ENCODE measurements at regions not wholly inside any gene's neighbourhood (a gene's known extent, or its start where the extent isn't known, plus 50 kb on each side); places are given as distances from the start of the nearest gene placed in this dataset.

DNA sequence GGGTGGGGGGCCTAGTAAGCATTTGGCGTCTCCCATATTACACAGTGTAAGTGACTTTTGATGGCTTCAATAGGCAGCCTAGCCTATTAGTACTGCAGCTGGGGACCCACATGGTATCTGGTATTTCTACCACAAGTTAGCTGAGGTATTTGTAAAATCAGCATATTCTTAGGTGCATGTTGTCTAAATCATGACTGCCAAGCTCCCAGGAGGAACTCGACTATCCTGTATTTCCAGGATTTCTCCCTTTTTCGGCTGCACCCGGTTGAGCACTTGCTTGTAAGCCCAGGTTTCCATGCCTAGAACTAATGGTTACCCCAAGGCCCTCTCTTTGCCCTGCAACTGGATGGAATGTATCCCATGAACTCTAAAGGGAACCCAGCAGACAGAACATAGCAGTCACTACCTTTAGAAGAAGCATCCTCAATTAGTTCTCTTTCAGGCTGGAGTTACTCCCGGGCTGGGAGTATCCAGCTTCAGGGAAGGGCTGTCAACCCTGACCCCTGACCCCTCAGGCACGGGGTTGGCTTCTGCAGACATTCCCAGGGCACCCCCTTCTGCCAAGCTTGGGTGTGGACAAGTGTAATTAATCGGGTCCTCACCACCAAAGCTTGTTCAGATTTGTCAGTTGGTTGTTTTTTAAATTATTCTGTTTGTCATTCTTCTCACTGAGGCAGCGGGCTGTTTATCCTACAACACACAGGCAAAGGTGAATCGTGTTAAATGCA, 90.3 kb upstream of the PARD3 start:
- intact Hi-C loops (cut with micrococcal nuclease; ENCODE audit: unreplicated experiment) (no loop called here), in situ Hi-C loops (cut with HindIII; ENCODE audit: low pct_unique_long_range_greater_than_20kb, low sequenced_read_pairs) (no loop called here)
- Histone ChIP-seq H3K9me3 (ENCODE audit: control insufficient read depth, insufficient read depth, low read depth, low read length) (no peaks in the 10 kb centered on the region), H3K27ac (ENCODE audit: low read length) (no peak overlapping the region), H3K27me3 (ENCODE audit: control insufficient read depth, insufficient read depth, low read length) (no peaks in the 10 kb centered on the region), H3K4me1 (ENCODE audit: control insufficient read depth, insufficient read depth, low read length) (no peaks in the 10 kb centered on the region), H3K36me3 (ENCODE audit: control insufficient read depth, insufficient read depth, low read length) (no peaks in the 10 kb centered on the region), H3K4me3 (ENCODE audit: low read depth in 2 of 2, low read length in 2 of 2) (no peak overlapping the region)
- ATAC-seq: no peak
- BruUV-seq (replicated peaks): no TSS peak
- DNase-seq (ENCODE audit: low read depth, low spot score): no peak
- ChIA-PET POLR2A (no interaction called here), CTCF (no interaction called here)
- TF ChIP-seq TCF7L2 (IDR thresholded peaks at IDR 0.05; ENCODE audit: low read depth, low read length): no peak

DNA sequence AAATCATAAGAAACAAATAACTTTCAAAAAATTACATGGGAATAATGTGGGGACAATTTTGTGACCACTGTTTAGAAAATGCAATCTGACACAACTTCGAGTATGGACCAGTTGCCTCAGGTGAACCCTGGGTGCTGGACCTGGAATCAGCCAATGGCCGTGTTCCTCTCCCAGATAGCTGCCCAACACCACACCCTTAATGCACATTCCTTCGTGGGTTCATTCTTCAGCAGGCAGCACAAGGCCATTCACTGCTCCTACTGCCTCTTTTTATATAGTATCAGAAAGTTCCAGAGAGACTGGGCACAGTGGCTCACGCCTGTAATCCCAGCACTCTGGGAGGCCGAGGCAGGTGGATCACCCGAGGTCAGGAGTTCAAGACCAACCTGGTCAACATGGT, 89.1 kb upstream of the PARD3 start:
- Histone ChIP-seq H3K27me3 (ENCODE audit: control insufficient read depth, insufficient read depth, low read length) (no peaks in the 10 kb centered on the region), H3K4me3 (ENCODE audit: low read depth in 2 of 2, low read length in 2 of 2) (no peak overlapping the region), H3K27ac (ENCODE audit: low read length) (no peak overlapping the region), H3K36me3 (ENCODE audit: control insufficient read depth, insufficient read depth, low read length) (no peaks in the 10 kb centered on the region), H3K9me3 (ENCODE audit: control insufficient read depth, insufficient read depth, low read depth, low read length) (no peaks in the 10 kb centered on the region), H3K4me1 (ENCODE audit: control insufficient read depth, insufficient read depth, low read length) (no peaks in the 10 kb centered on the region)
- ChIA-PET POLR2A (interaction anchor here (0.7 kb wide), 1 partner anchor 20 kb away, joined by 14 read pairs; no protein-coding TSS in a partner anchor), CTCF (no interaction called here)
- no peak for DNase-seq (ENCODE audit: low read depth, low spot score)
- TF ChIP-seq SIN3A (IDR thresholded peaks at IDR 0.05; ENCODE audit: borderline replicate concordance, insufficient read depth, low read depth, low read length): no peak
- no peak for TF ChIP-seq TCF7L2 (IDR thresholded peaks at IDR 0.05; ENCODE audit: low read depth, low read length)
- TF ChIP-seq, protein P1, sequence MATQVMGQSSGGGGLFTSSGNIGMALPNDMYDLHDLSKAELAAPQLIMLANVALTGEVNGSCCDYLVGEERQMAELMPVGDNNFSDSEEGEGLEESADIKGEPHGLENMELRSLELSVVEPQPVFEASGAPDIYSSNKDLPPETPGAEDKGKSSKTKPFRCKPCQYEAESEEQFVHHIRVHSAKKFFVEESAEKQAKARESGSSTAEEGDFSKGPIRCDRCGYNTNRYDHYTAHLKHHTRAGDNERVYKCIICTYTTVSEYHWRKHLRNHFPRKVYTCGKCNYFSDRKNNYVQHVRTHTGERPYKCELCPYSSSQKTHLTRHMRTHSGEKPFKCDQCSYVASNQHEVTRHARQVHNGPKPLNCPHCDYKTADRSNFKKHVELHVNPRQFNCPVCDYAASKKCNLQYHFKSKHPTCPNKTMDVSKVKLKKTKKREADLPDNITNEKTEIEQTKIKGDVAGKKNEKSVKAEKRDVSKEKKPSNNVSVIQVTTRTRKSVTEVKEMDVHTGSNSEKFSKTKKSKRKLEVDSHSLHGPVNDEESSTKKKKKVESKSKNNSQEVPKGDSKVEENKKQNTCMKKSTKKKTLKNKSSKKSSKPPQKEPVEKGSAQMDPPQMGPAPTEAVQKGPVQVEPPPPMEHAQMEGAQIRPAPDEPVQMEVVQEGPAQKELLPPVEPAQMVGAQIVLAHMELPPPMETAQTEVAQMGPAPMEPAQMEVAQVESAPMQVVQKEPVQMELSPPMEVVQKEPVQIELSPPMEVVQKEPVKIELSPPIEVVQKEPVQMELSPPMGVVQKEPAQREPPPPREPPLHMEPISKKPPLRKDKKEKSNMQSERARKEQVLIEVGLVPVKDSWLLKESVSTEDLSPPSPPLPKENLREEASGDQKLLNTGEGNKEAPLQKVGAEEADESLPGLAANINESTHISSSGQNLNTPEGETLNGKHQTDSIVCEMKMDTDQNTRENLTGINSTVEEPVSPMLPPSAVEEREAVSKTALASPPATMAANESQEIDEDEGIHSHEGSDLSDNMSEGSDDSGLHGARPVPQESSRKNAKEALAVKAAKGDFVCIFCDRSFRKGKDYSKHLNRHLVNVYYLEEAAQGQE (IDR thresholded peaks at IDR 0.05; ENCODE audit: insufficient read depth in 1 of 2, low read depth in 2 of 2, low read length in 1 of 2): no peak
- TF ChIP-seq POLR2AphosphoS5 (IDR thresholded peaks at IDR 0.05; ENCODE audit: low read depth, low read length): no peak
- TF ChIP-seq, protein P2, sequence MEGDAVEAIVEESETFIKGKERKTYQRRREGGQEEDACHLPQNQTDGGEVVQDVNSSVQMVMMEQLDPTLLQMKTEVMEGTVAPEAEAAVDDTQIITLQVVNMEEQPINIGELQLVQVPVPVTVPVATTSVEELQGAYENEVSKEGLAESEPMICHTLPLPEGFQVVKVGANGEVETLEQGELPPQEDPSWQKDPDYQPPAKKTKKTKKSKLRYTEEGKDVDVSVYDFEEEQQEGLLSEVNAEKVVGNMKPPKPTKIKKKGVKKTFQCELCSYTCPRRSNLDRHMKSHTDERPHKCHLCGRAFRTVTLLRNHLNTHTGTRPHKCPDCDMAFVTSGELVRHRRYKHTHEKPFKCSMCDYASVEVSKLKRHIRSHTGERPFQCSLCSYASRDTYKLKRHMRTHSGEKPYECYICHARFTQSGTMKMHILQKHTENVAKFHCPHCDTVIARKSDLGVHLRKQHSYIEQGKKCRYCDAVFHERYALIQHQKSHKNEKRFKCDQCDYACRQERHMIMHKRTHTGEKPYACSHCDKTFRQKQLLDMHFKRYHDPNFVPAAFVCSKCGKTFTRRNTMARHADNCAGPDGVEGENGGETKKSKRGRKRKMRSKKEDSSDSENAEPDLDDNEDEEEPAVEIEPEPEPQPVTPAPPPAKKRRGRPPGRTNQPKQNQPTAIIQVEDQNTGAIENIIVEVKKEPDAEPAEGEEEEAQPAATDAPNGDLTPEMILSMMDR (IDR thresholded peaks at IDR 0.05): no peak
- ATAC-seq: no peak
- no TSS peak for BruUV-seq (replicated peaks)
- in situ Hi-C loops (cut with HindIII; ENCODE audit: low pct_unique_long_range_greater_than_20kb, low sequenced_read_pairs) (no loop called here), intact Hi-C loops (cut with micrococcal nuclease; ENCODE audit: unreplicated experiment) (no loop called here)

DNA sequence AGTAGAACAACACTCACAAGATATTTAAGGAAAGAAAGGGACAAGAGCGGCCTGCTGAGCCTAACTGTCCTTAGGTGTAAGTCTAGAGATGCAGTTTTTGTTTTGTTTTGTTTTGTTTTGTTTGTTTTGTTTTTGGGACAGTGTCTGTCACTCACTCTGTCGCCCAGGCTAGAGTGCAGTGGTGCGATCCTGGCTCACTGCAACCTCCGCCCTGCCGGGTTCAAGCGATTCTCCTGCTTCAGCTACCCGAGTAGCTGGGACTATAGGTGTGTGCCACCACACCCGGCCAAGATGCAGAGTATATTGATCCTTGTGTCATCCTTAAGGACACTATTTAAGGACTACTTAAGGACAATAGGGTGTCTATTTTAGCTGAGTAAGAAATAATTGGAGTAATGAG, 84.1 kb upstream of the PARD3 start:
- TF ChIP-seq, protein P2 (IDR thresholded peaks at IDR 0.05): no peak
- no peak for TF ChIP-seq POLR2AphosphoS5 (IDR thresholded peaks at IDR 0.05; ENCODE audit: low read depth, low read length)
- TF ChIP-seq, protein P1 (IDR thresholded peaks at IDR 0.05; ENCODE audit: insufficient read depth in 1 of 2, low read depth in 2 of 2, low read length in 1 of 2): no peak
- TF ChIP-seq TCF7L2 (IDR thresholded peaks at IDR 0.05; ENCODE audit: low read depth, low read length): no peak
- TF ChIP-seq SIN3A (IDR thresholded peaks at IDR 0.05; ENCODE audit: borderline replicate concordance, insufficient read depth, low read depth, low read length): no peak
- BruUV-seq (replicated peaks): no TSS peak
- Histone ChIP-seq H3K27ac (ENCODE audit: low read length) (no peak overlapping the region), H3K36me3 (ENCODE audit: control insufficient read depth, insufficient read depth, low read length) (no peaks in the 10 kb centered on the region), H3K9me3 (ENCODE audit: control insufficient read depth, insufficient read depth, low read depth, low read length) (no peaks in the 10 kb centered on the region), H3K4me1 (ENCODE audit: control insufficient read depth, insufficient read depth, low read length) (no peaks in the 10 kb centered on the region), H3K27me3 (ENCODE audit: control insufficient read depth, insufficient read depth, low read length) (no peaks in the 10 kb centered on the region), H3K4me3 (ENCODE audit: low read depth in 2 of 2, low read length in 2 of 2) (no peak overlapping the region)
- DNase-seq (ENCODE audit: low read depth, low spot score): no peak
- in situ Hi-C loops (cut with HindIII; ENCODE audit: low pct_unique_long_range_greater_than_20kb, low sequenced_read_pairs): no loop called here
- POLR2A ChIA-PET: no interaction called here
- CTCF ChIA-PET: no interaction called here
- intact Hi-C loops (cut with micrococcal nuclease; ENCODE audit: unreplicated experiment): no loop called here
- ATAC-seq: no peak
